Keratinocyte (primary cell): ENCODE measurements at regions not wholly inside any gene's neighbourhood (a gene's known extent, or its start where the extent isn't known, plus 50 kb on each side); places are given as distances from the start of the nearest gene placed in this dataset.

ENCODE experiments used
- DNase-seq: peaks from one replicate; pipeline ENCODE4 v3.0.0-alpha.2; 2011; ENCODE audit warnings: low read depth, missing footprints, low spot score
- FAIRE-seq: peaks from 2 replicates; lab custom pipeline; 2011; peaks lifted over from hg19 to GRCh38; lab: Jason Lieb, UNC
- H2AFZ ChIP-seq: 2 replicates; pipeline ENCODE4 v1.6.0; 2012; ENCODE audit warnings: low read length, control low read depth, inconsistent platforms; ENCODE audit not compliant: control insufficient read depth
- H3K27ac ChIP-seq: 2 replicates; pipeline ENCODE4 v1.5.1; 2011; ENCODE audit warnings: low read length; ENCODE audit not compliant: control insufficient read depth, insufficient read depth
- H3K27me3 ChIP-seq: 3 replicates; pipeline ENCODE4 v1.6.0; 2011; ENCODE audit warnings: low read length; ENCODE audit not compliant: control insufficient read depth, insufficient read depth; ENCODE audit errors: extremely low read depth
- H3K36me3 ChIP-seq, 2 experiments: 2 replicates in 1 of 2; 3 replicates in 1 of 2; pipeline ENCODE4 v1.5.1; 2011; ENCODE audit warnings: low read length in 2 of 2, mild to moderate bottlenecking in 1 of 2; ENCODE audit not compliant: control insufficient read depth in 2 of 2, insufficient read depth in 2 of 2; ENCODE audit errors: extremely low read depth in 1 of 2
- H3K4me1 ChIP-seq: 3 replicates; pipeline ENCODE4 v1.5.1; 2011; ENCODE audit warnings: low read length; ENCODE audit not compliant: control insufficient read depth, insufficient read depth; ENCODE audit errors: extremely low read depth
- H3K4me2 ChIP-seq: 3 replicates; pipeline ENCODE4 v1.6.0; 2011; ENCODE audit warnings: low read depth, low read length; ENCODE audit not compliant: control insufficient read depth, insufficient read depth; ENCODE audit errors: extremely low read depth
- H3K4me3 ChIP-seq, 3 experiments: fragments of 200-600 bp in 1 of 3; sonication (generic) in 1 of 3; 2 replicates in 2 of 3; 3 replicates in 1 of 3; pipeline ENCODE4 v1.5.1; 2011 to 2016; ENCODE audit warnings: low read length in 3 of 3, mild to moderate bottlenecking in 3 of 3, control low read depth in 2 of 3, inconsistent platforms in 1 of 3, low read depth in 1 of 3, mixed read lengths in 1 of 3, mixed run types in 1 of 3, moderate library complexity in 1 of 3; ENCODE audit not compliant: control insufficient read depth in 2 of 3, insufficient read depth in 2 of 3; ENCODE audit errors: extremely low read depth in 1 of 3
- H3K79me2 ChIP-seq: 2 replicates; pipeline ENCODE4 v1.6.0; 2012; ENCODE audit warnings: low read length; ENCODE audit not compliant: control insufficient read depth, insufficient read depth
- H3K9ac ChIP-seq: 3 replicates; pipeline ENCODE4 v1.6.0; 2011; ENCODE audit warnings: low read length; ENCODE audit not compliant: control insufficient read depth, insufficient read depth; ENCODE audit errors: extremely low read depth
- H3K9me1 ChIP-seq: 3 replicates; pipeline ENCODE4 v1.6.0; 2011; ENCODE audit warnings: low read length; ENCODE audit not compliant: control insufficient read depth, insufficient read depth; ENCODE audit errors: extremely low read depth
- H3K9me3 ChIP-seq: 2 replicates; pipeline ENCODE4 v1.5.1; 2012; ENCODE audit warnings: low read depth, low read length; ENCODE audit not compliant: control insufficient read depth
- H4K20me1 ChIP-seq: 3 replicates; pipeline ENCODE4 v1.6.0; 2011; ENCODE audit warnings: low read length; ENCODE audit not compliant: control insufficient read depth, insufficient read depth; ENCODE audit errors: extremely low read depth
- CTCF ChIP-seq, 3 experiments: IDR thresholded peaks in 1 of 3; conservative IDR thresholded peaks in 1 of 3; optimal IDR thresholded peaks in 1 of 3; 2 replicates in 2 of 3; 3 replicates in 1 of 3; pipeline versions ENCODE3 to v1.5.1; 2011; ENCODE audit warnings: low read length in 3 of 3, mild to moderate bottlenecking in 3 of 3, moderate library complexity in 2 of 3, control low read depth in 1 of 3, inconsistent platforms in 1 of 3; ENCODE audit not compliant: insufficient read depth in 2 of 3; ENCODE audit errors: extremely low read depth in 1 of 3
- EZH2 ChIP-seq: IDR thresholded peaks from one replicate; pipeline ENCODE4 v1.6.1; 2012; ENCODE audit warnings: inconsistent platforms, mild to moderate bottlenecking, low read length, moderate library complexity
- dilution Hi-C: fragments of 300-500 bp; cut with MboI; formaldehyde crosslinking; loops from one replicate; pipeline ENCODE4 v1.7.0; 2020; ENCODE audit warnings: low sequenced_read_pairs; ENCODE audit not compliant: extremely low pct_ligation_motif_present

- dilution Hi-C loops: no loop called here
- FAIRE-seq: no peak
These were observed 838.1 kb downstream of the DNAJB9 start for GRCh38 chr7:109407756-109408155.

GRCh38 chr7:109437957-109438356 is 868.3 kb downstream of the DNAJB9 start:
- Histone ChIP-seq H4K20me1 (no peaks in the 10 kb centered on the region), H3K27ac (no peak overlapping the region), H3K9ac (no peak overlapping the region), H2AFZ (no peak overlapping the region), H3K4me3 (no peak overlapping the region), H3K36me3 (no peaks in the 10 kb centered on the region), H3K4me1 (no peaks in the 10 kb centered on the region), H3K9me3 (no peaks in the 10 kb centered on the region), H3K79me2 (no peaks in the 10 kb centered on the region), H3K9me1 (no peaks in the 10 kb centered on the region), H3K27me3 (no peaks in the 10 kb centered on the region), H3K4me2 (no peak overlapping the region)
- no peak for DNase-seq
- dilution Hi-C loops: no loop called here
- no peak for FAIRE-seq
- TF ChIP-seq EZH2 (no peak), CTCF (optimal IDR thresholded peaks at IDR 0.05 in 1 of 3, IDR thresholded peaks at IDR 0.05 in 1 of 3, conservative IDR thresholded peaks at IDR 0.05 in 1 of 3; ENCODE audit: extremely low read depth in 1 of 3, insufficient read depth in 2 of 3, low read length in 3 of 3) (no peak)

More at GRCh38 chr7:109407756-109408155, 838.1 kb downstream of the DNAJB9 start:
- no peaks in the 10 kb centered on the region for H4K20me1 ChIP-seq
- no peaks in the 10 kb centered on the region for H3K79me2 ChIP-seq
- no peaks in the 10 kb centered on the region for H3K27me3 ChIP-seq
- H3K9ac ChIP-seq: no peak overlapping the region
- no peaks in the 10 kb centered on the region for H3K36me3 ChIP-seq
- H3K4me3 ChIP-seq: no peak overlapping the region
- H3K9me1 ChIP-seq: no peaks in the 10 kb centered on the region
- H3K4me2 ChIP-seq: no peak overlapping the region
- no peak for DNase-seq
- TF ChIP-seq CTCF (optimal IDR thresholded peaks at IDR 0.05 in 1 of 3, IDR thresholded peaks at IDR 0.05 in 1 of 3, conservative IDR thresholded peaks at IDR 0.05 in 1 of 3; ENCODE audit: extremely low read depth in 1 of 3, insufficient read depth in 2 of 3, low read length in 3 of 3) (no peak), EZH2 (no peak)
- no peak overlapping the region for H2AFZ ChIP-seq
- H3K4me1 ChIP-seq: no peaks in the 10 kb centered on the region
- H3K27ac ChIP-seq: no peak overlapping the region
- H3K9me3 ChIP-seq: no peaks in the 10 kb centered on the region
